T-cell (primary cell): ENCODE measurements at regions not wholly inside any gene's neighbourhood (a gene's known extent, or its start where the extent isn't known, plus 50 kb on each side); places are given as distances from the start of the nearest gene placed in this dataset.

ENCODE experiments used
- ATAC-seq, 4 experiments: fragments of 200-7000 bp in 3 of 4; fragments of 150-1000 bp in 1 of 4; cut with Tn5 transposase; replicated peaks in 1 of 4; 1 replicate in 3 of 4; 2 replicates in 1 of 4; pipeline ENCODE4 v1.10.0; 2021; ENCODE audit warnings: moderate library complexity in 3 of 4, mild to moderate bottlenecking in 2 of 4, moderate number of reproducible peaks in 1 of 4
- CTCF ChIA-PET, 2 donors: fragments of 300-600 bp; sonication (Branson Sonifier 250); formaldehyde crosslinking; loops; one replicate each; lab custom pipeline; 2022; ENCODE audit warnings: antibody characterized with exemption in 2 of 2; lab: Charles Lee
- POLR2A ChIA-PET, 2 donors: fragments of 300-600 bp; sonication (Branson Sonifier 250); formaldehyde crosslinking; loops; one replicate each; lab custom pipeline; 2022; ENCODE audit warnings: antibody characterized with exemption in 2 of 2; lab: Charles Lee
- DNase-seq, 35 experiments: peaks; one replicate each; pipeline versions ENCODE4 v3.0.0 to v3.0.0-alpha.2; 2013 to 2023
- H3K27ac ChIP-seq: one replicate; pipeline ENCODE4 v1.5.1; 2013; ENCODE audit warnings: low read length
- H3K27me3 ChIP-seq, 2 experiments: replicated peaks in 1 of 2; 1 replicate in 1 of 2; 2 replicates in 1 of 2; pipeline versions ENCODE4 v1.6.1 to v1.7.0; 2013; ENCODE audit warnings: low read length in 1 of 2, mixed read lengths in 1 of 2; ENCODE audit not compliant: control insufficient read depth in 2 of 2, insufficient read depth in 2 of 2; ENCODE audit errors: extremely low read depth in 1 of 2
- H3K36me3 ChIP-seq, 2 donors: 1 replicate in 1 of 2; 2 replicates in 1 of 2; pipeline versions ENCODE4 v1.6.1 to v1.7.0; 2013; ENCODE audit warnings: low read length in 1 of 2; ENCODE audit not compliant: control insufficient read depth in 2 of 2, insufficient read depth in 1 of 2; ENCODE audit errors: extremely low read depth in 1 of 2
- H3K4me1 ChIP-seq, 2 experiments: 1 replicate in 1 of 2; 2 replicates in 1 of 2; pipeline versions ENCODE4 v1.6.1 to v1.7.0; 2013; ENCODE audit warnings: low read length in 2 of 2, mixed read lengths in 1 of 2; ENCODE audit not compliant: insufficient read depth in 2 of 2, control insufficient read depth in 1 of 2; ENCODE audit errors: extremely low read depth in 1 of 2
- H3K4me3 ChIP-seq, 2 donors: 1 replicate in 1 of 2; 2 replicates in 1 of 2; pipeline versions ENCODE4 v1.5.1 to v1.7.0; 2013; ENCODE audit warnings: mild to moderate bottlenecking in 2 of 2, low read length in 1 of 2, moderate library complexity in 1 of 2; ENCODE audit not compliant: control insufficient read depth in 1 of 2; ENCODE audit errors: extremely low read depth in 1 of 2
- H3K9me3 ChIP-seq: 2 replicates; pipeline ENCODE4 v1.7.0; 2013
- H3K27ac Mint-ChIP-seq, 2 donors: one replicate each; pipeline ENCODE4 v1.8.0; 2020 to 2021; ENCODE audit warnings: mild to moderate bottlenecking in 2 of 2, mixed read lengths in 2 of 2
- H3K27me3 Mint-ChIP-seq, 2 donors: one replicate each; pipeline ENCODE4 v1.8.0; 2021 to 2022; ENCODE audit warnings: mixed read lengths in 2 of 2
- H3K36me3 Mint-ChIP-seq: one replicate; pipeline ENCODE4 v1.8.0; 2021; ENCODE audit warnings: mixed read lengths
- H3K4me1 Mint-ChIP-seq, 3 donors: one replicate each; pipeline ENCODE4 v1.8.0; 2020 to 2022; ENCODE audit warnings: mixed read lengths in 3 of 3, mild to moderate bottlenecking in 1 of 3
- H3K4me3 Mint-ChIP-seq, 3 donors: one replicate each; pipeline ENCODE4 v1.8.0; 2020 to 2022; ENCODE audit warnings: mild to moderate bottlenecking in 3 of 3, mixed read lengths in 3 of 3, moderate library complexity in 3 of 3
- H3K9me3 Mint-ChIP-seq, 3 donors: one replicate each; pipeline ENCODE4 v1.8.0; 2020 to 2022; ENCODE audit warnings: mixed read lengths in 3 of 3
- WGBS: methylation state at CpG from one replicate; pipeline ENCODE4 v1.1.5; 2013; ENCODE audit warnings: missing lambda C conversion rate; ENCODE audit not compliant: insufficient coverage; 5-methylcytosine and 5-hydroxymethylcytosine counted together

- no CpG with 5 or more reads among the region's 1 CpG for WGBS
- Mint-ChIP-seq H3K27ac (no peak overlapping the region), H3K4me3 (no peak overlapping the region), H3K4me1 (peaks cover 0 to 5% (median 2%) of the 10 kb centered on the region in 3 donors), H3K27me3 (peaks cover 0 to 5% of the 10 kb centered on the region in 2 donors), H3K9me3 (peaks cover 0 to 6% (median 3%) of the 10 kb centered on the region in 3 donors), H3K36me3 (no peaks in the 10 kb centered on the region)
- no peaks in the 10 kb centered on the region for H3K4me1 ChIP-seq
- no peak for DNase-seq
- H3K27ac ChIP-seq: no peak overlapping the region
- no peak for ATAC-seq
- no peaks in the 10 kb centered on the region for H3K9me3 ChIP-seq
- peaks cover 0 to 10% of the 10 kb centered on the region in 2 experiments for H3K27me3 ChIP-seq
- POLR2A ChIA-PET: no interaction called here
- no peaks in the 10 kb centered on the region for H3K36me3 ChIP-seq
- H3K4me3 ChIP-seq: no peak overlapping the region
- CTCF ChIA-PET: no interaction called here
Observed at GRCh38 chr15:70340494-70340870, 242.8 kb upstream of the TLE3 start.

GRCh38 chr15:70339571-70340493, 242.1 kb upstream of the TLE3 start:
- ChIA-PET POLR2A (no interaction called here), CTCF (no interaction called here)
- no peak overlapping the region for H3K27ac ChIP-seq
- 95% methylated on average over 9 of the region's 11 CpGs for WGBS
- no peaks in the 10 kb centered on the region for H3K9me3 ChIP-seq
- Mint-ChIP-seq H3K4me3 (no peak overlapping the region), H3K36me3 (no peaks in the 10 kb centered on the region), H3K27me3 (peaks cover 0 to 5% of the 10 kb centered on the region in 2 donors), H3K9me3 (peaks cover 0 to 8% (median 5%) of the 10 kb centered on the region in 3 donors), H3K27ac (no peak overlapping the region), H3K4me1 (peaks cover 0 to 5% (median 2%) of the 10 kb centered on the region in 3 donors)
- ATAC-seq: no peak
- DNase-seq: peak in 1 of 35 experiments; percentile 3
- H3K36me3 ChIP-seq: no peaks in the 10 kb centered on the region
- H3K27me3 ChIP-seq: peaks cover 0 to 10% of the 10 kb centered on the region in 2 experiments
- no peak overlapping the region for H3K4me3 ChIP-seq
- H3K4me1 ChIP-seq: no peaks in the 10 kb centered on the region

GRCh38 chr15:70337277-70338186, 239.8 kb upstream of the TLE3 start:
- no peaks in the 10 kb centered on the region for H3K36me3 ChIP-seq
- H3K4me3 ChIP-seq: no peak overlapping the region
- peaks cover 0 to 10% of the 10 kb centered on the region in 2 experiments for H3K27me3 ChIP-seq
- DNase-seq (peak in 1 of 35 experiments; percentile 13), ATAC-seq (no peak)
- ChIA-PET POLR2A (no interaction called here), CTCF (no interaction called here)
- H3K4me1 ChIP-seq: no peaks in the 10 kb centered on the region
- no peak overlapping the region for H3K27ac ChIP-seq
- Mint-ChIP-seq H3K27me3 (peaks cover 0 to 7% of the 10 kb centered on the region in 2 donors), H3K27ac (no peak overlapping the region), H3K4me3 (no peak overlapping the region), H3K9me3 (peaks cover 9 to 20% (median 16%) of the 10 kb centered on the region in 3 donors), H3K4me1 (peaks cover 0 to 5% (median 2%) of the 10 kb centered on the region in 3 donors), H3K36me3 (no peaks in the 10 kb centered on the region)
- H3K9me3 ChIP-seq: peaks cover 2% of the 10 kb centered on the region
- 85% methylated on average over 6 of the region's 18 CpGs for WGBS

GRCh38 chr15:70336425-70337009, 238.8 kb upstream of the TLE3 start:
- DNase-seq (no peak), ATAC-seq (no peak)
- H3K27ac ChIP-seq: no peak overlapping the region
- peaks cover 2% of the 10 kb centered on the region for H3K9me3 ChIP-seq
- WGBS: no CpG with 5 or more reads among the region's 6 CpGs
- H3K4me1 ChIP-seq: no peaks in the 10 kb centered on the region
- no peaks in the 10 kb centered on the region for H3K36me3 ChIP-seq
- H3K27me3 ChIP-seq: peaks cover 0 to 8% of the 10 kb centered on the region in 2 experiments
- CTCF ChIA-PET: interaction anchor here in 1 of 2 donors (0.6 kb wide), 1 partner anchor 37 kb away, joined by 3 read pairs; no protein-coding TSS in a partner anchor
- H3K4me3 ChIP-seq: no peak overlapping the region
- POLR2A ChIA-PET: interaction anchor here in 1 of 2 donors (0.6 kb wide), 1 partner anchor 602 kb away, joined by 3 read pairs; no protein-coding TSS in a partner anchor
- H3K27ac Mint-ChIP-seq: no peak overlapping the region
- H3K4me3 Mint-ChIP-seq: no peak overlapping the region
- H3K4me1 Mint-ChIP-seq: peaks cover 0 to 5% (median 2%) of the 10 kb centered on the region in 3 donors
- H3K36me3 Mint-ChIP-seq: peaks cover 3% of the 10 kb centered on the region
- peaks cover 9 to 24% (median 16%) of the 10 kb centered on the region in 3 donors for H3K9me3 Mint-ChIP-seq
- peaks cover 0 to 7% of the 10 kb centered on the region in 2 donors for H3K27me3 Mint-ChIP-seq

GRCh38 chr15:70334286-70334685, 236.6 kb upstream of the TLE3 start:
- H3K27me3 Mint-ChIP-seq: peaks cover 0 to 7% of the 10 kb centered on the region in 2 donors
- H3K4me1 Mint-ChIP-seq: peaks cover 0 to 5% (median 2%) of the 10 kb centered on the region in 3 donors
- H3K4me1 ChIP-seq: no peaks in the 10 kb centered on the region
- no peak overlapping the region for H3K4me3 Mint-ChIP-seq
- H3K36me3 Mint-ChIP-seq: peaks cover 3% of the 10 kb centered on the region
- no peaks in the 10 kb centered on the region for H3K36me3 ChIP-seq
- H3K27ac Mint-ChIP-seq: no peak overlapping the region
- WGBS: 80% methylated on average over 2 of the region's 5 CpGs
- peaks cover 2% of the 10 kb centered on the region for H3K9me3 ChIP-seq
- no peak for ATAC-seq
- ChIA-PET CTCF (no interaction called here), POLR2A (no interaction called here)
- no peak for DNase-seq
- no peak overlapping the region for H3K27ac ChIP-seq
- H3K4me3 ChIP-seq: no peak overlapping the region
- H3K9me3 Mint-ChIP-seq: peaks cover 9 to 30% (median 16%) of the 10 kb centered on the region in 3 donors
- peaks cover 0 to 7% of the 10 kb centered on the region in 2 experiments for H3K27me3 ChIP-seq

- Histone ChIP-seq H3K27ac (no peak overlapping the region), H3K36me3 (no peaks in the 10 kb centered on the region), H3K4me3 (no peak overlapping the region), H3K27me3 (peaks cover 0 to 4% of the 10 kb centered on the region in 2 experiments), H3K9me3 (peaks cover 2% of the 10 kb centered on the region), H3K4me1 (peaks cover 0 to 3% of the 10 kb centered on the region in 2 experiments)
- Mint-ChIP-seq H3K27ac (no peak overlapping the region), H3K36me3 (peaks cover 3% of the 10 kb centered on the region), H3K4me1 (peaks cover 7 to 19% (median 9%) of the 10 kb centered on the region in 3 donors), H3K4me3 (no peak overlapping the region), H3K27me3 (peaks cover 2 to 7% of the 10 kb centered on the region in 2 donors), H3K9me3 (peaks cover 5 to 17% (median 7%) of the 10 kb centered on the region in 3 donors)
- ATAC-seq: no peak
- no peak for DNase-seq
- ChIA-PET CTCF (no interaction called here), POLR2A (no interaction called here)
- 100% methylated on average over 4 of the region's 8 CpGs for WGBS
Observed at GRCh38 chr15:70329179-70329578, 231.5 kb upstream of the TLE3 start.
